Liver (tissue), 3 donors: ENCODE measurements at regions not wholly inside any gene's neighbourhood (a gene's known extent, or its start where the extent isn't known, plus 50 kb on each side); places are given as distances from the start of the nearest gene placed in this dataset.

Experiments
- CTCF ChIP-seq: fragments of 150-350 bp; IDR thresholded peaks from 2 replicates; pipeline ENCODE4 v1.5.1; 2017; ENCODE audit warnings: improper control_type of control experiment, low read depth, low read length; ENCODE audit not compliant: missing input control
- RAD21 ChIP-seq, 2 donors: IDR thresholded peaks; 2 replicates each; pipeline ENCODE4 v1.6.1; 2016; ENCODE audit warnings: antibody characterized with exemption in 2 of 2, mild to moderate bottlenecking in 2 of 2
- donor health status: healthy.
- donor health status: healthy.

GRCh38 chr14:24699052-24699451 lies 65.1 kb upstream of the GZMB start:
- TF ChIP-seq CTCF (no peak), RAD21 (IDR thresholded peaks at IDR 0.05) (no peak)
